Limb (tissue), 2 donors: ENCODE measurements at regions not wholly inside any gene's neighbourhood (a gene's known extent, or its start where the extent isn't known, plus 50 kb on each side); places are given as distances from the start of the nearest gene placed in this dataset.
A peak's percentile ranks its signal among the peaks of the same experiment; 100 is the strongest.

Experiments used
- DNase-seq, 2 donors: peaks; one replicate each; pipeline ENCODE4 v3.0.0-alpha.2; 2016; ENCODE audit errors: extremely low spot score in 2 of 2

DNA sequence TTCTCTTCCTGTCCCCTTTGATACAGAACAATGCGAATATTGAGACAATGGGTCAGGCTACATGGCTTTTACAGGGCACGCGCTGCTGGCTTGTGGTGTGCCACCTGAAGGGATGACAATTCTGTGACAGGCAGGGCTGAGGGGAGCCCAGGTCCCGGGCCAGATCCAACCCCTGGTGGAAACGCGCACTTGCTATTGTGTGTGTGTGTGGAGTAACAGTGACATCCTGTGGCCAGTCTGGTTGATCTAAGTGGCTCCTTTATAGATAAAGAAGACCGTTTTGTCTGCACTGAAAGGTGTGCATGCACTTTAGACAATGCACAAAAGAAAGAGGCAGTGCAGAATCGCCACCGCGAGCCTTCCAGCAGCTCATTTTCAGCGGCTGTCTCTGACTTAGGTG lies 273.6 kb downstream of the HRH4 start:
- DNase-seq: peak in 1 of 2 donors; percentile 53

- DNase-seq: no peak
Measured at GRCh38 chr18:24735624-24736231, 275.3 kb downstream of the HRH4 start.

DNA sequence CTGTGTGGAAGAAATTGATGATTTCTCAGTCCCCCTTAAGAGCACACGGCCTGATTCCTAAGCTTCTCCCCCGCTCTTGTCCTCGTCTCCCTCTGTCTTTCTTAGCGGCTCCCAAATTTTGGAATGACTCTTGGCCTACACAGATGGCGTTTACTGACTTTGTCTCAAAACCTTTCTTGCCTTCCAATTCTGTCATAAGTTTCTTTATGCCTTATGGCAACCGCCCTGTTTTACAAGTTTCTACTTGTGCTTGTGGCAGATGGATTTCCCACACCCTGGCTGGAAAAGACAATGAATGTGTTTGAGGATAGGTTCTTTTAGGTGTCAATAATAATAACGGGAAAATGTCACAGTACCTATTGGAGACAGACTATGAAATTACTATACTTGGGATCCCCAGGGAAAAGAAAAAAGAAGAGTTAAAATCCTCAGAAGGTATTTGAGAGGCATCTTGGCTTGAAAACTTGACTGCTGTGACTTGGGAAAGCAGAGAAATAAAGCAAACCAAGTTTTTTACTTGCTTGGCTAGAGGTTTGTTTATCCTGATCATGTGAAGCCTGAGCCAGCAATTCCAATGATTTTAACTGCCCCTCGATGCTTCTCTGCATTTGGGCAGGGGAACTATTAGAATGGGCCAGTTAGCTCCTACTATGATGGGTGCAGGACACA lies 276.4 kb downstream of the HRH4 start:
- no peak for DNase-seq

DNA sequence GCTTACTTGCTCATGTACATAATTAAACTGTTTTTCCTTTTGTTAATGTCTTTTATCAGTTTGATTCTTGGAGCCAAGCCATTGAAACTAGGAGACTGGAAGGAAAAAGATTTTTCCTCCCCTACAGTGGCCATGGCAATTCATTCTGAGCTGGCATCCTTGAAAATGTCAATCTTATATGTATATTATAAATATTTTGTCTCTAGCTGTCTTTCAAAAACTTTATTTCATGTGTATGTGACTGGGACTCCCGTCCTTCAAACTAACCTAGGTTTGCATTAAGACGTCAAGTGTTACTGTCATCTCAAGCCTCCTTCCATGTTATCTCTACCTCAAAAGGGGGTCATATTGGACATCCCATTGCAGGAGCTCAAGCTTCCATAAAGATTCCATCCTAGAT lies 280.4 kb downstream of the HRH4 start:
- no peak for DNase-seq

GRCh38 chr18:24741321-24741720 lies 280.9 kb downstream of the HRH4 start:
- DNase-seq: no peak

GRCh38 chr18:24741965-24742724 lies 281.7 kb downstream of the HRH4 start:
- no peak for DNase-seq

- peak in 1 of 2 donors; percentile 52 for DNase-seq
Measured at GRCh38 chr18:24754583-24755253, 294.3 kb downstream of the HRH4 start.

DNA sequence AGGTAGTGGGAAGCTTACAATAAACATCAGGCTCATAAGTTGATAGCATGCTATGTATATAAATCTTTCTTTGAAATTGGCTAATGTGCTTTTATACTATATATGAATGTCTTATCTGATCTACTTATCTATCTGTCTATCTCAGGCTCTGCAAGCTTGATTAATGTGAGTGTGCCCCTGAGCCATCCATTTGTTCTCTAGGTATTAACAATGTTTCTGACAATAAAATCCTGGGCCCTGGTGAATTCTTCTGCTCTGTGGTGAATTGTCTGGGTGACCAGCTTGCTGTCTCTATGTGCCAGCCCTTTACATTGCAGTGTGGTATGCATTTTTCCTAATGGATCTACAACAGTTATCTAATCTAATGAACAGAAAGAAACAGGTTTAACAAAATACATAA lies 295.9 kb downstream of the HRH4 start:
- DNase-seq: no peak

- DNase-seq: no peak
Measured at GRCh38 chr18:24757134-24757533, 296.7 kb downstream of the HRH4 start.

DNA sequence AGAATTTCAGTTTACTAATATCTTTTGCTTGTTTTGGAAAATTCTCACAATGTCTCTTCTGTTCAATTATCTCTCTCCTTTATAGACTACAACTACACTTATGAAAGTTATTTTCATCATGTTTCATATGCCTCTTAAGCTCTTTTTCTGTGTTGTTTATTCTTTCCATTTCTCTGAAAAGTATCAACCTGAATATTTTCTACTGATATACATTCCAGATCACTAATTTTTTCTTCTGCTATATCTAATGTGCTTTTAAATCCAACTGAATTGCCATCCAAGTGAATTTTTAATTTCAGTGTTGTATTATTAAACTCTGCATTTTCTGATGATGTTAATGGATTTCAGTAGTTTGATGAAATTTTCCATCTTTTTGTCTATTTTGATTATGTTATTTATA lies 301.3 kb downstream of the HRH4 start:
- no peak for DNase-seq

DNA sequence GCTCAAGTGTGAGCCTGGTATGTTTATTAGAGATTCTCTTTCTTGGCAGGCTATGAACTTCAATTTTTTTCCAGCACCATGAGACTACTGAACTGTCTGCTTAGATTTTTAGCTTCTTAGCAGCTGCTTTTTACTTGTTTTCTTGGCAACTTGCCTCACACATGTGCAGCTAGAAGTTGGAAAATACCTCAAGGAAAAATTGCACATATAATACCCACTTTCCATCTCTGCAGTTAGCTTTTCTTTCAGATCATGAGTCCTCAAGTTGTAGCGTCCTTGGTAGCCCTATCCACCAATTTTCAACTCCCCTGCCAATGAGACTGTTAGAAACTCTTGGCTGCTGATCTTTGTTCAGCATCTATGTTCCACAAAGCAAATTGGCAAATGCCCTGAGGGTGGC lies 302.1 kb downstream of the HRH4 start:
- DNase-seq: peak in 1 of 2 donors; percentile 79

DNA sequence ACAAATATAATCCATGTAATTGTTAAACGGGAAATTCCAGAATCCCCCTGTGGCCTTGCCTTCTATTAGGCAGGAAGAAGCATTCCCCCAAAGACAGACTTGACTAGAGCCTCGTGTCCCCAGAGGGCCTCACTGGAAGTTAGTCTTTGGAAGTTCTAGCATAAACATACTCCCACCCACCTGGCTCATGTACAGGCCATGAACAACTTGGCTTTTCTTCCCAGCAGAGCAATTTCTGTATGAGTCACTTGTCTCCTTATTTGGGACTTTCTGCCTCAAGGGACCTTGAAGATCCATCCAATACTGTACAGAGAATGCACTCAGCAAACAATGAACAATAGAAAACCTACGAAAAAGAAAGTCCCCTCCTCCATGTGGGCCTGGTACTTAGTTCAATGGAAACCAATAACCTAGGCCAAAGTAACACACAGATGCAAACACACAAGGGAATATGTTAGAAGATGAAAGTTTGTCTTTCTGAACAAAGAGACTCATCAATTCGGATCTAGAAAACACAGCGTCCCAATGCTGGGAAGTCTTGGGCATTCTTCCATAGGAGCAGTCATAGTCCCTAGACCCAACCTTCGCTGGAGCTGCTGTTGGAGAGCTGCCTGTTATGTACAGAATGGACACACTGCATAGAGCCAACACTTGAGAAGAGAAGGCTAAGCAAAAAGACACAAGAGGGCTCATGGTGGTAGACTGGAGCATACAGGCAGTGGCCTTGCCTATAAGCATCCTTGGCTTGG lies 303.5 kb downstream of the HRH4 start:
- peak in 1 of 2 donors; percentile 45 for DNase-seq

GRCh38 chr18:24764766-24765165 lies 304.3 kb downstream of the HRH4 start:
- DNase-seq: no peak

GRCh38 chr18:24766376-24766775 lies 305.9 kb downstream of the HRH4 start:
- DNase-seq: no peak

GRCh38 chr18:24770311-24771024 lies 310.0 kb downstream of the HRH4 start:
- no peak for DNase-seq

GRCh38 chr18:24771300-24771699 lies 310.9 kb downstream of the HRH4 start:
- no peak for DNase-seq

- no peak for DNase-seq
Measured at GRCh38 chr18:24773101-24773500, 312.7 kb downstream of the HRH4 start.

DNA sequence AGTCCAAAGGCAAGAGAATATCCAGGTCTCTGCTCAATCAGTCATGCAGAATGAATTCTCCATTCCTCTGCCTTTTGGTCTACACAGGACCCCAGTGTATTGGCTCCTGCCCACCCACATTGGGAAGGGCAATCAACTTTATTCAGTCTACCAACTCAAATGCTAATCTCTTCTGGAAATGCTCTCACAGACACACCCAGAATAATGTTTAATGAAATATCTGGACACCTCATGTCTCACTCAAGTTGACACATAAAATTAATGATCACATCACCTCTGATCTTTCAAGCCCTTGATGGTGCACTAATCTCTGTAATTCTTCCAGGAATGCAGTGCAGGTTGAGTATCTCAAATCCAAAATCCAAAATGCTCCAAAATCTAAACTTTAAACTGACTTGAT lies 315.6 kb downstream of the HRH4 start:
- no peak for DNase-seq

DNA sequence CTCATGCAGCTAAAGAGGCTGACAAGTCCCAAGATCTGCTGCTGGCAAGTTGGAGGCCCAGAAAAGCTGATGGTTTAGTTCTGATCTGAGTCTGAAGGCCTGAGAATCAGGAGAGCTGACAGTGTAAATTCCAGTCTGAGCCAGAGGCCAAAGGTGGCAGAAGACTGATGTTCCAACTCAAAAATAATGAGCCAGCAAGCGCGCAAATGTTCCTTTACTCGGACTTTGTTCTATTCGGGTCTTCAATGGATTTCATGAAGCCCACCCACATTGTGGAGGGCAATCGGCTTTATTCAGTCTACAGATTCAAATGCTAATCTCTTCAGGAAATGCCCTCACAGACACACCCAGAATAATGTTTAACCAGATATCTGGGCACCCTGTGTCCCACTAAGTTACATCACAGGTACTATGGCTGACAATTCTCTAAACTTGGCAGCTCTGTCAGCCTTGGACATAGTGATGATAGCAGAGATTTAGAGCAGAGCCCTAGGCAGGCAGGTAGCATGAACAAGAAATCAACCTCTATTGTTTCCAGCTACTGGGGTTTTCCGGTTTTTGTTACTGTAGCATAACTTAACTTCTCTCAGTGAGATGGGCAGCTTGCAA lies 318.5 kb downstream of the HRH4 start:
- DNase-seq: no peak

GRCh38 chr18:24782566-24782965 lies 322.1 kb downstream of the HRH4 start:
- DNase-seq: no peak
